SK-N-SH treated with all-trans-retinoic acid at 6 μM for 48 hours (cell line): ENCODE measurements at regions not wholly inside any gene's neighbourhood (a gene's known extent, or its start where the extent isn't known, plus 50 kb on each side); places are given as distances from the start of the nearest gene placed in this dataset.

Experiments
- ATAC-seq: fragments of 200-7000 bp; cut with Tn5 transposase; 3 replicates; pipeline ENCODE4 v1.9.1; 2020; ENCODE audit warnings: mild to moderate bottlenecking, moderate library complexity
- ARNTL ChIP-seq: fragments of 450-650 bp; formaldehyde crosslinking; IDR thresholded peaks from 2 replicates; pipeline ENCODE4 v1.5.0; 2020; ENCODE audit warnings: low read depth, mild to moderate bottlenecking, moderate library complexity, borderline replicate concordance
- BACH2 ChIP-seq: fragments of 250-450 bp; sonication (Bioruptor Pico); IDR thresholded peaks from 2 replicates; pipeline ENCODE4 v1.9.0; 2021; ENCODE audit warnings: mild to moderate bottlenecking, borderline replicate concordance
- CREB5 ChIP-seq: fragments of 250-450 bp; sonication (Bioruptor Pico); IDR thresholded peaks from 2 replicates; pipeline ENCODE4 v1.5.1; 2020; ENCODE audit warnings: low read depth, mild to moderate bottlenecking, moderate library complexity
- CSDC2 ChIP-seq: fragments of 250-450 bp; sonication (Bioruptor Pico); IDR thresholded peaks from 2 replicates; pipeline ENCODE4 v1.5.0; 2020; ENCODE audit warnings: mild to moderate bottlenecking, moderate library complexity
- CSRNP3 ChIP-seq: fragments of 250-450 bp; sonication (Bioruptor Pico); IDR thresholded peaks from 2 replicates; pipeline ENCODE4 v1.5.1; 2021; ENCODE audit warnings: mild to moderate bottlenecking, moderate library complexity
- ESRRG ChIP-seq: fragments of 250-450 bp; sonication (Bioruptor Pico); IDR thresholded peaks from 2 replicates; pipeline ENCODE4 v1.6.1; 2021; ENCODE audit warnings: mild to moderate bottlenecking
- GLIS3 ChIP-seq: fragments of 250-450 bp; sonication (Bioruptor Pico); IDR thresholded peaks from 2 replicates; pipeline ENCODE4 v1.5.0; 2020; ENCODE audit warnings: mild to moderate bottlenecking, moderate library complexity
- OSR1 ChIP-seq: fragments of 250-450 bp; sonication (Bioruptor Pico); IDR thresholded peaks from 2 replicates; pipeline ENCODE4 v1.8.0; 2022; ENCODE audit warnings: moderate library complexity, mild to moderate bottlenecking, inconsistent platforms
- PATZ1 ChIP-seq: fragments of 250-450 bp; sonication (Bioruptor Pico); IDR thresholded peaks from 2 replicates; pipeline ENCODE4 v1.8.0; 2020; ENCODE audit warnings: mild to moderate bottlenecking, moderate library complexity, borderline replicate concordance
- POU6F1 ChIP-seq: fragments of 250-450 bp; sonication (Bioruptor Pico); IDR thresholded peaks from 2 replicates; pipeline ENCODE4 v1.8.0; 2021; ENCODE audit warnings: low read depth, mild to moderate bottlenecking, moderate library complexity, borderline replicate concordance
- RARB ChIP-seq: fragments of 250-450 bp; sonication (Bioruptor Pico); IDR thresholded peaks from 2 replicates; pipeline ENCODE4 v1.8.0; 2021; ENCODE audit warnings: mild to moderate bottlenecking, moderate library complexity
- SNAI2 ChIP-seq: fragments of 250-450 bp; sonication (Bioruptor Pico); IDR thresholded peaks from 2 replicates; pipeline ENCODE4 v1.5.0; 2020; ENCODE audit warnings: mild to moderate bottlenecking, moderate library complexity
- TCF4 ChIP-seq: fragments of 250-450 bp; sonication (Bioruptor Pico); IDR thresholded peaks from 2 replicates; pipeline ENCODE4 v1.8.0; 2021; ENCODE audit warnings: mild to moderate bottlenecking, moderate library complexity, borderline replicate concordance
- TOX ChIP-seq: fragments of 250-450 bp; sonication (Bioruptor Pico); IDR thresholded peaks from 2 replicates; pipeline ENCODE4 v1.8.0; 2021; ENCODE audit warnings: mild to moderate bottlenecking, moderate library complexity, borderline replicate concordance
- TSHZ2 ChIP-seq: fragments of 250-450 bp; sonication (Bioruptor Pico); IDR thresholded peaks from 2 replicates; pipeline ENCODE4 v1.5.0; 2020; ENCODE audit warnings: mild to moderate bottlenecking, moderate library complexity
- ZNF70 ChIP-seq: fragments of 450-650 bp; formaldehyde crosslinking; IDR thresholded peaks from 2 replicates; pipeline ENCODE4 v1.5.0; 2020; ENCODE audit warnings: mild to moderate bottlenecking, moderate library complexity
- ZNF8 ChIP-seq: fragments of 450-650 bp; formaldehyde crosslinking; IDR thresholded peaks from 2 replicates; pipeline ENCODE4 v1.5.0; 2020; ENCODE audit warnings: mild to moderate bottlenecking, moderate library complexity

- TF ChIP-seq TCF4, result no peak
Measured at GRCh38 chr2:62569907-62570841, 64.2 kb upstream of the TMEM17 start (continued).

GRCh38 chr2:62568983-62569837 lies 63.2 kb upstream of the TMEM17 start:
- no peak for ATAC-seq
- TF ChIP-seq POU6F1 (CRISPR knock-in tag) (no peak), OSR1 (CRISPR knock-in tag) (no peak), TCF4 (no peak), CSRNP3 (no peak), ZNF8 (CRISPR knock-in tag) (no peak), ARNTL (CRISPR knock-in tag) (no peak), SNAI2 (CRISPR knock-in tag) (no peak), RARB (CRISPR knock-in tag) (no peak), TSHZ2 (CRISPR knock-in tag) (no peak), TOX (no peak), CSDC2 (CRISPR knock-in tag) (no peak), CREB5 (no peak)

- TF ChIP-seq TOX (no peak), ZNF8 (CRISPR knock-in tag) (no peak), TSHZ2 (CRISPR knock-in tag) (no peak), RARB (CRISPR knock-in tag) (no peak), BACH2 (CRISPR knock-in tag) (no peak), ZNF70 (CRISPR knock-in tag) (no peak), TCF4 (no peak), GLIS3 (CRISPR knock-in tag) (no peak), ESRRG (CRISPR knock-in tag) (no peak), CREB5 (no peak), PATZ1 (CRISPR knock-in tag) (no peak)
- peak; percentile 76 for ATAC-seq
Measured at GRCh38 chr2:62568074-62568473, 62.1 kb upstream of the TMEM17 start.
